ENCODE measurements at regions not wholly inside any gene's neighbourhood (a gene's known extent, or its start where the extent isn't known, plus 50 kb on each side); places are given as distances from the start of the nearest gene placed in this dataset.

DNA sequence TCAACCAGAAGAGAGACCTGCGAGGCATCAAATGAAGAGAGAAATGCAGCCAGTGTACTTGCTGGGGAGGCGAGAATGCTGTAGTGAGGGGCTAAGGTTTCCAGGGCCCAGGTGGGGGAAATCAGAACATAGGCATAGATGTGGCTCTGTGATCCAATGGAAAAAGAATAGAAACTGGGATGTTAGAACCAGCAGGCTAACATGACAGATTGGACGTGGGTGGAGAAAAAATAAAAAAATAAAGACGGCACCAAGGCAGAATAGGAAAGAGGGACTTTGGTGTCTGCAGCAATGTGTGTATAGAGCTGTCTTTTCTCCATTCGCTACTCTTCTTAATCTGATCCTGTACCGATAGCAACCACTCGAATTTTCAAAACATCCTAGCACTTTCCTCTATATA is 381.0 kb upstream of the NBEA start:
- H3K4me3 ChIP-seq (ENCODE audit: insufficient read depth, low read length), result no peak overlapping the region
- H3K27ac ChIP-seq (ENCODE audit: low read depth, low read length), result no peak overlapping the region
- no peaks in the 10 kb centered on the region for H4K20me1 ChIP-seq (ENCODE audit: insufficient read depth, low read length)
- no peaks in the 10 kb centered on the region for H3K9me3 ChIP-seq (ENCODE audit: low read depth, low read length)
- H3K79me2 ChIP-seq (ENCODE audit: insufficient read depth, low read length), result no peaks in the 10 kb centered on the region
- no peak for DNase-seq (ENCODE audit: insufficient read length, low spot score, missing footprints)
- no peaks in the 10 kb centered on the region for H3K36me3 ChIP-seq (ENCODE audit: insufficient read depth, low read length)
- H3K27me3 ChIP-seq (ENCODE audit: insufficient read depth, low read length), result no peaks in the 10 kb centered on the region
- no peak overlapping the region for H3K4me2 ChIP-seq (ENCODE audit: insufficient read depth, low read length)
- no peaks in the 10 kb centered on the region for H3K4me1 ChIP-seq (ENCODE audit: insufficient read depth, low read length)
- H2AFZ ChIP-seq (ENCODE audit: low read length), result no peak overlapping the region
- no peak for TF ChIP-seq CTCF (IDR thresholded peaks at IDR 0.05; ENCODE audit: extremely low read depth, low read depth, low read length)

DNA sequence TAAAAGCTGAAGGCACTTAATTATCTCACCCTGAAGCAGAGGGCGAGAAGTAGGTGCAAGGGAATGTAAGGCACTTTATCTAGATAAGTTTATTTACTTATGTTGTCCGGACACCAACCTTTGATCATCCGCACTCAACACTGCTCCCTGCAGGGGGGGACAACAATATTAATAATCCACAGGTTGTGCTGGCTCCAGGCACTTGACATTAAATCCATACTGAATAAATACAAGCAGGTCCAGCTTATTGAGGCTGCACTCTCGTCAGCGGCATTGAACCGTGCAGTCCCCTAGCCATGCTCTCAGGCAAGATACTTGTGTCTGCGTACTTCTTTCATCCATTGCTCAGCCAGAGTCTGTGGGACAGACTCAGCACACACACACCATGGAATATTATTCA is 374.5 kb upstream of the NBEA start:
- H3K79me2 ChIP-seq (ENCODE audit: insufficient read depth, low read length), result no peaks in the 10 kb centered on the region
- H3K36me3 ChIP-seq (ENCODE audit: insufficient read depth, low read length), result no peaks in the 10 kb centered on the region
- no peak overlapping the region for H3K27ac ChIP-seq (ENCODE audit: low read depth, low read length)
- no peak for TF ChIP-seq CTCF (IDR thresholded peaks at IDR 0.05; ENCODE audit: extremely low read depth, low read depth, low read length)
- H3K4me3 ChIP-seq (ENCODE audit: insufficient read depth, low read length), result no peak overlapping the region
- no peak overlapping the region for H3K4me2 ChIP-seq (ENCODE audit: insufficient read depth, low read length)
- no peaks in the 10 kb centered on the region for H3K9me3 ChIP-seq (ENCODE audit: low read depth, low read length)
- DNase-seq (ENCODE audit: insufficient read length, low spot score, missing footprints), result no peak
- no peaks in the 10 kb centered on the region for H4K20me1 ChIP-seq (ENCODE audit: insufficient read depth, low read length)
- no peaks in the 10 kb centered on the region for H3K4me1 ChIP-seq (ENCODE audit: insufficient read depth, low read length)
- H3K27me3 ChIP-seq (ENCODE audit: insufficient read depth, low read length), result no peaks in the 10 kb centered on the region
- H2AFZ ChIP-seq (ENCODE audit: low read length), result no peak overlapping the region

- H3K36me3 ChIP-seq (ENCODE audit: insufficient read depth, low read length), result no peaks in the 10 kb centered on the region
- TF ChIP-seq CTCF (IDR thresholded peaks at IDR 0.05; ENCODE audit: extremely low read depth, low read depth, low read length), result no peak
- no peak overlapping the region for H3K4me2 ChIP-seq (ENCODE audit: insufficient read depth, low read length)
- no peak overlapping the region for H3K27ac ChIP-seq (ENCODE audit: low read depth, low read length)
- no peaks in the 10 kb centered on the region for H3K9me3 ChIP-seq (ENCODE audit: low read depth, low read length)
- H3K27me3 ChIP-seq (ENCODE audit: insufficient read depth, low read length), result no peaks in the 10 kb centered on the region
- no peaks in the 10 kb centered on the region for H3K79me2 ChIP-seq (ENCODE audit: insufficient read depth, low read length)
- no peak for DNase-seq (ENCODE audit: insufficient read length, low spot score, missing footprints)
- no peak overlapping the region for H2AFZ ChIP-seq (ENCODE audit: low read length)
- H3K4me1 ChIP-seq (ENCODE audit: insufficient read depth, low read length), result no peaks in the 10 kb centered on the region
- no peaks in the 10 kb centered on the region for H4K20me1 ChIP-seq (ENCODE audit: insufficient read depth, low read length)
- no peak overlapping the region for H3K4me3 ChIP-seq (ENCODE audit: insufficient read depth, low read length)
These were observed 371.2 kb upstream of the NBEA start for GRCh38 chr13:34570698-34571353.

DNA sequence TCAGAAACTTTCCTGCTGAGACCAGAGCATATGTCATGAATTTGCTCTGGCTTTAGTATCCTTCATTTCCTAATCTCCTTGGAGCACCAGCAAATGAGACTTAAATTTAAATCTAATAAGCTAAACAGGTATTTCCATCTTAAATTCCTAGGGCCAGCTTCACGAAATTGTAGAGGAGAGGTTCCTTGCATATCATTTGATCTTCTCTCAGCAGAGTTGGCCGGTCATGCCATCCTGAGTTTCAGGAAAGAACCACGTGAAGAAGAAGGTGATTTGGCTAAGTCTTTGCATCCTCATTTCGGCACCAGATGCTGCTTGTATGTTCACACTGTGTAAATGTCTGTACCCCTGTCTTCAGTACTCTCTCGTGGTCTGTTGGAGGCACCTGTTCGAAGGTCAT is 370.4 kb upstream of the NBEA start:
- Histone ChIP-seq H4K20me1 (ENCODE audit: insufficient read depth, low read length) (no peaks in the 10 kb centered on the region), H3K9me3 (ENCODE audit: low read depth, low read length) (no peaks in the 10 kb centered on the region), H3K4me2 (ENCODE audit: insufficient read depth, low read length) (no peak overlapping the region), H3K27me3 (ENCODE audit: insufficient read depth, low read length) (no peaks in the 10 kb centered on the region), H3K36me3 (ENCODE audit: insufficient read depth, low read length) (no peaks in the 10 kb centered on the region), H3K27ac (ENCODE audit: low read depth, low read length) (no peak overlapping the region), H2AFZ (ENCODE audit: low read length) (no peak overlapping the region), H3K4me3 (ENCODE audit: insufficient read depth, low read length) (no peak overlapping the region), H3K79me2 (ENCODE audit: insufficient read depth, low read length) (no peaks in the 10 kb centered on the region), H3K4me1 (ENCODE audit: insufficient read depth, low read length) (no peaks in the 10 kb centered on the region)
- no peak for DNase-seq (ENCODE audit: insufficient read length, low spot score, missing footprints)
- TF ChIP-seq CTCF (IDR thresholded peaks at IDR 0.05; ENCODE audit: extremely low read depth, low read depth, low read length), result no peak
